H1 (cell line): ENCODE measurements at regions not wholly inside any gene's neighbourhood (a gene's known extent, or its start where the extent isn't known, plus 50 kb on each side); places are given as distances from the start of the nearest gene placed in this dataset.

ENCODE experiments used
- CTCF ChIA-PET: fragments of 300-600 bp; sonication (Branson Sonifier 250); formaldehyde crosslinking; loops from one replicate; lab custom pipeline; 2021; ENCODE audit not compliant: partially characterized antibody; lab: Charles Lee
- POLR2A ChIA-PET: fragments of 300-600 bp; sonication (Branson Sonifier 250); formaldehyde crosslinking; loops from one replicate; lab custom pipeline; 2021; ENCODE audit warnings: inconsistent platforms; ENCODE audit not compliant: partially characterized antibody; lab: Charles Lee
- DNase-seq, 2 experiments: peaks; one replicate each; pipeline versions ENCODE4 v3.0.0 to v3.0.0-alpha.2; 2010 to 2022; ENCODE audit warnings: low spot score in 2 of 2, low read depth in 1 of 2, mixed read lengths in 1 of 2
- FAIRE-seq: peaks from 2 replicates; lab custom pipeline; 2011; peaks lifted over from hg19 to GRCh38; lab: Jason Lieb, UNC
- H2AFZ ChIP-seq: 2 replicates; pipeline ENCODE4 v1.8.1; 2012; ENCODE audit warnings: low read length, inconsistent platforms
- H2AK5ac ChIP-seq: 2 replicates; pipeline ENCODE4 v1.6.1; 2013; ENCODE audit warnings: low read depth, low read length
- H2BK120ac ChIP-seq: replicated peaks from 2 replicates; pipeline ENCODE3; 2013; ENCODE audit warnings: low read depth, low read length, inconsistent platforms
- H2BK12ac ChIP-seq: 2 replicates; pipeline ENCODE4 v1.6.1; 2013; ENCODE audit warnings: low read depth, low read length
- H2BK15ac ChIP-seq: 2 replicates; pipeline ENCODE4 v1.6.1; 2013; ENCODE audit warnings: low read length
- H2BK20ac ChIP-seq: 2 replicates; pipeline ENCODE4 v1.6.1; 2013; ENCODE audit warnings: low read length
- H2BK5ac ChIP-seq: 2 replicates; pipeline ENCODE4 v1.6.1; 2013; ENCODE audit warnings: low read depth, low read length
- H3K14ac ChIP-seq: 2 replicates; pipeline ENCODE4 v1.6.1; 2013; ENCODE audit warnings: inconsistent platforms; ENCODE audit not compliant: insufficient read length
- H3K18ac ChIP-seq: 2 replicates; pipeline ENCODE4 v1.6.1; 2013; ENCODE audit warnings: low read length; ENCODE audit errors: extremely low read depth
- H3K23ac ChIP-seq: 2 replicates; pipeline ENCODE4 v1.6.1; 2013; ENCODE audit warnings: inconsistent platforms; ENCODE audit not compliant: insufficient read length
- H3K23me2 ChIP-seq: 2 replicates; pipeline ENCODE4 v1.6.1; 2013; ENCODE audit warnings: low read depth, low read length
- H3K27ac ChIP-seq: 2 replicates; pipeline ENCODE4 v1.6.1; 2011; ENCODE audit warnings: low read depth, low read length, inconsistent platforms
- H3K27me3 ChIP-seq, 4 experiments: replicated peaks in 1 of 4; 1 replicate in 1 of 4; 2 replicates in 3 of 4; pipeline versions ENCODE4 v1.6.1 to v1.8.1; 2011 to 2013; ENCODE audit warnings: low read length in 3 of 4, mild to moderate bottlenecking in 3 of 4, inconsistent platforms in 2 of 4, mixed read lengths in 2 of 4, moderate library complexity in 1 of 4; ENCODE audit not compliant: control insufficient read depth in 3 of 4, insufficient read depth in 3 of 4; ENCODE audit errors: extremely low read depth in 1 of 4
- H3K36me3 ChIP-seq, 4 experiments: 2 replicates each; pipeline versions ENCODE4 v1.6.1 to v1.8.1; 2011 to 2013; ENCODE audit warnings: mild to moderate bottlenecking in 4 of 4, low read length in 3 of 4, moderate library complexity in 2 of 4, control low read depth in 1 of 4, inconsistent platforms in 1 of 4; ENCODE audit not compliant: insufficient read depth in 4 of 4, control insufficient read depth in 2 of 4
- H3K4ac ChIP-seq: replicated peaks from 2 replicates; pipeline ENCODE3; 2013; ENCODE audit warnings: low read length, low read depth, mixed read lengths, inconsistent platforms; ENCODE audit not compliant: insufficient read length
- H3K4me1 ChIP-seq, 4 experiments: replicated peaks in 1 of 4; 1 replicate in 1 of 4; 2 replicates in 3 of 4; pipeline versions ENCODE4 v1.6.1 to v1.8.1; 2011 to 2013; ENCODE audit warnings: low read length in 3 of 4, inconsistent platforms in 2 of 4, mixed read lengths in 1 of 4; ENCODE audit not compliant: insufficient read depth in 4 of 4, control insufficient read depth in 3 of 4
- H3K4me2 ChIP-seq, 2 experiments: 2 replicates each; pipeline versions ENCODE4 v1.6.1 to v1.8.1; 2011 to 2013; ENCODE audit warnings: low read depth in 2 of 2, low read length in 2 of 2, control low read depth in 1 of 2, inconsistent platforms in 1 of 2, mild to moderate bottlenecking in 1 of 2; ENCODE audit not compliant: insufficient read depth in 1 of 2
- H3K4me3 ChIP-seq, 4 experiments: fragments of 200-600, 300-600 bp in 1 of 4; sonication (generic), shearing (Covaris generic), sonication (Bioruptor Twin) in 1 of 4; 2 replicates each; pipeline versions ENCODE4 v1.5.1 to v1.8.1; 2011 to 2016; ENCODE audit warnings: low read length in 4 of 4, low read depth in 3 of 4, control low read depth in 2 of 4, inconsistent platforms in 2 of 4, mild to moderate bottlenecking in 2 of 4, mixed read lengths in 1 of 4, moderate library complexity in 1 of 4; ENCODE audit not compliant: insufficient read depth in 2 of 4; ENCODE audit errors: extremely low read depth in 1 of 4
- H3K56ac ChIP-seq: replicated peaks from 2 replicates; pipeline ENCODE3; 2013; ENCODE audit warnings: low read depth, mild to moderate bottlenecking, mixed read lengths, low read length, inconsistent platforms; ENCODE audit not compliant: insufficient read length
- H3K79me1 ChIP-seq: 2 replicates; pipeline ENCODE4 v1.6.1; 2013; ENCODE audit warnings: low read depth, low read length, control low read depth
- H3K79me2 ChIP-seq, 2 experiments: 2 replicates each; pipeline versions ENCODE4 v1.6.1 to v1.8.1; 2012 to 2013; ENCODE audit warnings: low read length in 2 of 2, mild to moderate bottlenecking in 2 of 2, inconsistent platforms in 1 of 2; ENCODE audit not compliant: insufficient read depth in 2 of 2, control insufficient read depth in 1 of 2
- H3K9ac ChIP-seq, 4 experiments: replicated peaks in 1 of 4; 1 replicate in 1 of 4; 2 replicates in 3 of 4; pipeline versions ENCODE4 v1.6.1 to v1.8.1; 2011 to 2013; ENCODE audit warnings: low read depth in 3 of 4, low read length in 3 of 4, control low read depth in 2 of 4, mild to moderate bottlenecking in 2 of 4, moderate library complexity in 2 of 4, inconsistent platforms in 1 of 4; ENCODE audit errors: extremely low read depth in 1 of 4
- H3K9me3 ChIP-seq, 2 experiments: 2 replicates each; pipeline versions ENCODE4 v1.6.1 to v1.8.1; 2012 to 2013; ENCODE audit warnings: mild to moderate bottlenecking in 2 of 2, moderate library complexity in 2 of 2, control low read depth in 1 of 2, inconsistent platforms in 1 of 2, low read depth in 1 of 2, low read length in 1 of 2, mixed read lengths in 1 of 2; ENCODE audit not compliant: insufficient read depth in 2 of 2
- H4K20me1 ChIP-seq, 2 experiments: replicated peaks in 1 of 2; 2 replicates each; pipeline versions ENCODE3 to v1.8.1; 2011 to 2013; ENCODE audit warnings: inconsistent platforms in 2 of 2, low read length in 2 of 2, mild to moderate bottlenecking in 1 of 2; ENCODE audit not compliant: insufficient read depth in 2 of 2, control insufficient read depth in 1 of 2
- H4K5ac ChIP-seq: 2 replicates; pipeline ENCODE4 v1.6.1; 2013; ENCODE audit warnings: low read length, low read depth, mixed read lengths, inconsistent platforms; ENCODE audit not compliant: insufficient read length
- H4K8ac ChIP-seq: 2 replicates; pipeline ENCODE4 v1.8.0; 2013; ENCODE audit warnings: mild to moderate bottlenecking, moderate library complexity, low read length, inconsistent platforms; ENCODE audit not compliant: insufficient read depth; ENCODE audit errors: extremely low read depth
- H4K91ac ChIP-seq: replicated peaks from 2 replicates; pipeline ENCODE3; 2013; ENCODE audit warnings: low read length, mixed read lengths, inconsistent platforms; ENCODE audit not compliant: insufficient read length
- CBX8 ChIP-seq: fragments of 300-800, 300-1000 bp; sonication (generic); IDR thresholded peaks from 2 replicates; pipeline ENCODE4 v1.7.1; 2016; ENCODE audit warnings: low read depth, low read length, borderline replicate concordance
- CTCF ChIP-seq, 3 experiments: IDR thresholded peaks; 1 replicate in 2 of 3; 2 replicates in 1 of 3; pipeline versions ENCODE4 v1.5.1 to v1.6.1; 2011; ENCODE audit warnings: low read length in 3 of 3, mild to moderate bottlenecking in 3 of 3, inconsistent platforms in 2 of 3, low read depth in 1 of 3, moderate library complexity in 1 of 3; ENCODE audit not compliant: insufficient read depth in 1 of 3; ENCODE audit errors: control extremely low read depth in 1 of 3
- KDM5A ChIP-seq: fragments of 200-600 bp; IDR thresholded peaks from 2 replicates; pipeline ENCODE4 v1.7.1; 2012; ENCODE audit warnings: mild to moderate bottlenecking, low read length, inconsistent platforms, mixed read lengths
- POLR2A ChIP-seq, 2 experiments: IDR thresholded peaks; 1 replicate in 1 of 2; 2 replicates in 1 of 2; pipeline ENCODE4 v1.6.1; 2011; ENCODE audit warnings: low read depth in 2 of 2, low read length in 2 of 2, mild to moderate bottlenecking in 2 of 2; ENCODE audit errors: control extremely low read depth in 1 of 2
- SP1 ChIP-seq: IDR thresholded peaks from 2 replicates; pipeline ENCODE4 v1.6.1; 2011; ENCODE audit warnings: low read depth, low read length
- TAF7 ChIP-seq: optimal IDR thresholded peaks from 2 replicates; pipeline ENCODE3; 2011; ENCODE audit warnings: low read depth, mild to moderate bottlenecking, inconsistent platforms, low read length, moderate library complexity, borderline replicate concordance
- WGBS, 2 experiments: shearing (Covaris generic) in 1 of 2; methylation state at CpG; one replicate each; pipeline versions ENCODE4 v1.1.6 to v1.1.7; 2013 to 2015; ENCODE audit warnings: low lambda C conversion rate in 2 of 2, mixed read lengths in 2 of 2, inconsistent platforms in 1 of 2, low coverage in 1 of 2, missing lambda C conversion rate in 1 of 2; ENCODE audit not compliant: insufficient replicate concordance in 2 of 2, insufficient coverage in 1 of 2, insufficient read length in 1 of 2; ENCODE audit errors: extremely low coverage in 1 of 2, missing lambda C conversion rate in 1 of 2; 5-methylcytosine and 5-hydroxymethylcytosine counted together

DNA sequence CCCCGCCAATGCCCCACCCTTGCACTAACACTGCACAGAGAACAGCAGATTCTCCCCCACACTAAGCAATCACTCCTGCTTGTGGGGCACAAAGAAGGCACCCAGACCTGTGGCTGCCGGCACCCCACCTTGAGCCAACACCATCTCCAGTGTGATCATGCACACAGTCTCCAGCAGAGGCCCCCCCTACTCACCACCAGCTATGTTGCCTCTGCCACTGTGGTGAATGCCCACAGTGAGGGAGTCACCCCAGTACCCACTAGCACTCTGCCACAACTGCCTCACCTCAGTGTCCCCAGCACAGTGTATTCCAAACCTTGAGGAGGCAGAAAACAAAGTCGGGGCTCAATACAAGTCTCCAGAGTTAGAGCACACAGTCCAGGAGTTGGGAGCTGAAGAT, 261.7 kb upstream of the SSTR1 start:
- H3K9ac ChIP-seq, result no peak overlapping the region
- H3K9me3 ChIP-seq, result peaks cover 14 to 17% of the 10 kb centered on the region in 2 experiments
- H3K4ac ChIP-seq, result no peak overlapping the region
- H3K56ac ChIP-seq, result no peak overlapping the region
- no peaks in the 10 kb centered on the region for H3K4me1 ChIP-seq
- H2BK120ac ChIP-seq, result no peak overlapping the region
- H3K27me3 ChIP-seq, result no peaks in the 10 kb centered on the region
- no peak overlapping the region for H2BK15ac ChIP-seq
- H3K23me2 ChIP-seq, result no peaks in the 10 kb centered on the region
- no peaks in the 10 kb centered on the region for H3K79me1 ChIP-seq
- no peaks in the 10 kb centered on the region for H3K36me3 ChIP-seq
- H3K23ac ChIP-seq, result no peak overlapping the region
- H3K14ac ChIP-seq, result no peak overlapping the region
- CTCF ChIA-PET, result interaction anchor here (1.3 kb wide), 1 partner anchor 40 kb away, joined by 3 read pairs; no protein-coding TSS in a partner anchor
- H3K27ac ChIP-seq, result no peak overlapping the region
- H2BK12ac ChIP-seq, result no peak overlapping the region
- no peak overlapping the region for H4K91ac ChIP-seq
- H2BK20ac ChIP-seq, result no peak overlapping the region
- WGBS, 2 experiments, result 81% methylated on average over 3 of the region's 3 CpGs; no CpG with 5 or more reads in 1 of the 2 experiments
- no peak for FAIRE-seq
- no peaks in the 10 kb centered on the region for H4K20me1 ChIP-seq
- no peak overlapping the region for H2AFZ ChIP-seq
- no peaks in the 10 kb centered on the region for H3K79me2 ChIP-seq
- no peak overlapping the region for H2AK5ac ChIP-seq
- DNase-seq, result no peak
- no peak overlapping the region for H3K4me3 ChIP-seq
- H3K4me2 ChIP-seq, result no peak overlapping the region
- no peak overlapping the region for H2BK5ac ChIP-seq
- no peak overlapping the region for H4K8ac ChIP-seq
- POLR2A ChIA-PET, result no interaction called here
- H4K5ac ChIP-seq, result no peak overlapping the region
- TF ChIP-seq CBX8 (no peak), SP1 (no peak), POLR2A (IDR thresholded peaks at IDR 0.05; ENCODE audit: control extremely low read depth in 1 of 2, low read depth in 2 of 2, low read length in 2 of 2) (no peak), CTCF (IDR thresholded peaks at IDR 0.05; ENCODE audit: control extremely low read depth in 1 of 3, insufficient read depth in 1 of 3, low read depth in 1 of 3, low read length in 3 of 3) (no peak), KDM5A (no peak), TAF7 (no peak)
- H3K18ac ChIP-seq, result no peak overlapping the region
